Suprapubic skin (tissue), 4 donors: ENCODE measurements at regions not wholly inside any gene's neighbourhood (a gene's known extent, or its start where the extent isn't known, plus 50 kb on each side); places are given as distances from the start of the nearest gene placed in this dataset.

Experiments used
- DNase-seq, 2 donors: peaks; one replicate each; pipeline ENCODE4 v3.0.0-alpha.2; 2019; ENCODE audit warnings: low spot score in 2 of 2
- H3K27ac ChIP-seq: fragments of 200-600 bp; sonication (generic); one replicate; pipeline ENCODE4 v1.5.1; 2019
- H3K27me3 ChIP-seq: fragments of 200-600 bp; sonication (generic); one replicate; pipeline ENCODE4 v1.5.1; 2019
- H3K36me3 ChIP-seq: fragments of 200-600 bp; sonication (generic); one replicate; pipeline ENCODE4 v1.5.1; 2019
- H3K4me1 ChIP-seq: fragments of 200-600 bp; sonication (generic); one replicate; pipeline ENCODE4 v1.5.1; 2019
- H3K4me3 ChIP-seq: fragments of 200-600 bp; sonication (generic); one replicate; pipeline ENCODE4 v1.5.1; 2019; ENCODE audit warnings: mild to moderate bottlenecking
- H3K9me3 ChIP-seq: fragments of 200-600 bp; sonication (generic); one replicate; pipeline ENCODE4 v1.5.1; 2019
- CTCF ChIP-seq, 2 donors: fragments of 200-600 bp in 1 of 2; fragments of 450-650 bp in 1 of 2; sonication (generic) in 1 of 2; IDR thresholded peaks; one replicate each; pipeline ENCODE4 v1.5.1; 2016 to 2019; ENCODE audit warnings: antibody characterized with exemption in 2 of 2, mild to moderate bottlenecking in 1 of 2, moderate library complexity in 1 of 2
- EP300 ChIP-seq: sonication (generic); formaldehyde crosslinking; IDR thresholded peaks from one replicate; pipeline ENCODE4 v1.6.1; 2017; ENCODE audit warnings: antibody characterized with exemption
- POLR2A ChIP-seq, 2 donors: fragments of 450-650 bp; IDR thresholded peaks; one replicate each; pipeline ENCODE4 v1.6.1; 2017; ENCODE audit warnings: antibody characterized with exemption in 2 of 2, mild to moderate bottlenecking in 2 of 2, moderate library complexity in 2 of 2
- POLR2AphosphoS5 ChIP-seq, 3 donors: sonication (generic); formaldehyde crosslinking; IDR thresholded peaks; one replicate each; pipeline ENCODE4 v1.6.1; 2017; ENCODE audit warnings: antibody characterized with exemption in 3 of 3
- WGBS: methylation state at CpG from one replicate; pipeline ENCODE4 v1.1.5; 2018; 5-methylcytosine and 5-hydroxymethylcytosine counted together

- Histone ChIP-seq H3K36me3 (no peaks in the 10 kb centered on the region), H3K9me3 (no peaks in the 10 kb centered on the region), H3K27ac (no peak overlapping the region), H3K27me3 (no peaks in the 10 kb centered on the region), H3K4me3 (no peak overlapping the region), H3K4me1 (no peaks in the 10 kb centered on the region)
- no peak for TF ChIP-seq POLR2AphosphoS5 (IDR thresholded peaks at IDR 0.05)
- TF ChIP-seq EP300: no peak
- no peak for TF ChIP-seq POLR2A (IDR thresholded peaks at IDR 0.05)
- DNase-seq: no peak
- 88% methylated on average over 2 of the region's 2 CpGs for WGBS
These were observed 214.9 kb upstream of the ITGA4 start for GRCh38 chr2:181242262-181242661.

- DNase-seq: no peak
- no peak overlapping the region for H3K4me3 ChIP-seq
- no peaks in the 10 kb centered on the region for H3K4me1 ChIP-seq
- H3K9me3 ChIP-seq: no peaks in the 10 kb centered on the region
- no peaks in the 10 kb centered on the region for H3K27me3 ChIP-seq
- no peak for TF ChIP-seq POLR2AphosphoS5 (IDR thresholded peaks at IDR 0.05)
- no peak for TF ChIP-seq CTCF (IDR thresholded peaks at IDR 0.05)
- no peak for TF ChIP-seq POLR2A (IDR thresholded peaks at IDR 0.05)
- no peak for TF ChIP-seq EP300
- no peak overlapping the region for H3K27ac ChIP-seq
- no peaks in the 10 kb centered on the region for H3K36me3 ChIP-seq
These were observed 213.9 kb upstream of the ITGA4 start for GRCh38 chr2:181243319-181243718.

GRCh38 chr2:181250691-181251090 lies 206.5 kb upstream of the ITGA4 start:
- Histone ChIP-seq H3K27ac (no peak overlapping the region), H3K4me1 (no peaks in the 10 kb centered on the region), H3K4me3 (no peak overlapping the region), H3K9me3 (no peaks in the 10 kb centered on the region), H3K27me3 (no peaks in the 10 kb centered on the region), H3K36me3 (no peaks in the 10 kb centered on the region)
- TF ChIP-seq POLR2AphosphoS5 (IDR thresholded peaks at IDR 0.05) (no peak), CTCF (IDR thresholded peaks at IDR 0.05) (no peak)
- DNase-seq: no peak
- WGBS: 86% methylated on average over 1 of the region's 1 CpG

GRCh38 chr2:181252262-181253148 lies 204.7 kb upstream of the ITGA4 start:
- H3K4me3 ChIP-seq: no peak overlapping the region
- H3K9me3 ChIP-seq: no peaks in the 10 kb centered on the region
- TF ChIP-seq CTCF (IDR thresholded peaks at IDR 0.05) (no peak), POLR2A (IDR thresholded peaks at IDR 0.05) (no peak), EP300 (no peak), POLR2AphosphoS5 (IDR thresholded peaks at IDR 0.05) (no peak)
- no peaks in the 10 kb centered on the region for H3K27me3 ChIP-seq
- H3K4me1 ChIP-seq: no peaks in the 10 kb centered on the region
- no peaks in the 10 kb centered on the region for H3K36me3 ChIP-seq
- H3K27ac ChIP-seq: no peak overlapping the region
- WGBS: 80% methylated on average over 5 of the region's 5 CpGs
- no peak for DNase-seq

GRCh38 chr2:181253438-181253837 lies 203.7 kb upstream of the ITGA4 start:
- H3K27ac ChIP-seq: no peak overlapping the region
- H3K27me3 ChIP-seq: no peaks in the 10 kb centered on the region
- no peaks in the 10 kb centered on the region for H3K4me1 ChIP-seq
- no peak for DNase-seq
- no peaks in the 10 kb centered on the region for H3K36me3 ChIP-seq
- TF ChIP-seq POLR2AphosphoS5 (IDR thresholded peaks at IDR 0.05) (no peak), CTCF (IDR thresholded peaks at IDR 0.05) (no peak), POLR2A (IDR thresholded peaks at IDR 0.05) (no peak), EP300 (no peak)
- H3K4me3 ChIP-seq: no peak overlapping the region
- 90% methylated on average over 3 of the region's 3 CpGs for WGBS
- no peaks in the 10 kb centered on the region for H3K9me3 ChIP-seq
